Amniotic epithelial cell (primary cell): ENCODE measurements at regions not wholly inside any gene's neighbourhood (a gene's known extent, or its start where the extent isn't known, plus 50 kb on each side); places are given as distances from the start of the nearest gene placed in this dataset.
"Not testable (repeated sequence)": the region's sequence is repeated elsewhere in the genome, so short reads cannot be mapped to it uniquely, and the experiment has no call there.

Source experiments
- DNase-seq: peaks from one replicate; pipeline ENCODE4 v3.0.0-alpha.2; 2010; ENCODE audit warnings: low read depth

- not testable (repeated sequence) for DNase-seq
These were observed 155.2 kb upstream of the TPTE start for GRCh38 chr21:10366210-10366609.

GRCh38 chr21:10367586-10367985 lies 153.8 kb upstream of the TPTE start:
- DNase-seq, result not testable (repeated sequence)

GRCh38 chr21:10368323-10368798 lies 153.0 kb upstream of the TPTE start:
- DNase-seq, result not testable (repeated sequence)

- DNase-seq, result not testable (repeated sequence)
These were observed 152.1 kb upstream of the TPTE start for GRCh38 chr21:10369289-10369688.

- not testable (repeated sequence) for DNase-seq
These were observed 143.6 kb upstream of the TPTE start for GRCh38 chr21:10377758-10378157.

GRCh38 chr21:10379816-10380215 lies 141.6 kb upstream of the TPTE start:
- DNase-seq, result not testable (repeated sequence)

GRCh38 chr21:10381687-10382060 lies 139.7 kb upstream of the TPTE start:
- DNase-seq, result not testable (repeated sequence)

GRCh38 chr21:10382135-10382534 lies 139.2 kb upstream of the TPTE start:
- not testable (repeated sequence) for DNase-seq

- DNase-seq, result not testable (repeated sequence)
These were observed 138.8 kb upstream of the TPTE start for GRCh38 chr21:10382580-10382979.

GRCh38 chr21:10383571-10383970 lies 137.8 kb upstream of the TPTE start:
- DNase-seq, result not testable (repeated sequence)

GRCh38 chr21:10384304-10384861 lies 137.0 kb upstream of the TPTE start:
- DNase-seq, result not testable (repeated sequence)

- not testable (repeated sequence) for DNase-seq
These were observed 136.2 kb upstream of the TPTE start for GRCh38 chr21:10385202-10385601.

- DNase-seq, result not testable (repeated sequence)
These were observed 135.4 kb upstream of the TPTE start for GRCh38 chr21:10385898-10386527.

GRCh38 chr21:10387692-10388450 lies 133.5 kb upstream of the TPTE start:
- DNase-seq, result not testable (repeated sequence)

- DNase-seq, result not testable (repeated sequence)
These were observed 132.8 kb upstream of the TPTE start for GRCh38 chr21:10388625-10389024.

- DNase-seq, result not testable (repeated sequence)
These were observed 129.1 kb upstream of the TPTE start for GRCh38 chr21:10392301-10392700.

GRCh38 chr21:10395963-10396362 lies 125.4 kb upstream of the TPTE start:
- DNase-seq, result not testable (repeated sequence)

GRCh38 chr21:10397495-10397915 lies 123.9 kb upstream of the TPTE start:
- not testable (repeated sequence) for DNase-seq

GRCh38 chr21:10398692-10399489 lies 122.5 kb upstream of the TPTE start:
- not testable (repeated sequence) for DNase-seq

- DNase-seq, result not testable (repeated sequence)
These were observed 120.6 kb upstream of the TPTE start for GRCh38 chr21:10400622-10401361.

- DNase-seq, result not testable (repeated sequence)
These were observed 118.9 kb upstream of the TPTE start for GRCh38 chr21:10402461-10402860.
